Lower leg skin (tissue), 3 donors: ENCODE measurements at regions not wholly inside any gene's neighbourhood (a gene's known extent, or its start where the extent isn't known, plus 50 kb on each side); places are given as distances from the start of the nearest gene placed in this dataset.
"Not testable (repeated sequence)": the region's sequence is repeated elsewhere in the genome, so short reads cannot be mapped to it uniquely, and the experiment has no call there.

Experiments used
- POLR2A ChIP-seq, 2 donors: fragments of 450-650 bp; IDR thresholded peaks; one replicate each; pipeline ENCODE4 v1.6.1; 2016 to 2017; ENCODE audit warnings: antibody characterized with exemption in 2 of 2, mild to moderate bottlenecking in 1 of 2, moderate library complexity in 1 of 2
- TF ChIP-seq, protein P1 (sequence below), 3 donors: fragments of 450-650 bp; IDR thresholded peaks; one replicate each; pipeline ENCODE4 v1.5.1; 2016; ENCODE audit warnings: antibody characterized with exemption in 3 of 3, mild to moderate bottlenecking in 3 of 3, moderate library complexity in 2 of 3

DNA sequence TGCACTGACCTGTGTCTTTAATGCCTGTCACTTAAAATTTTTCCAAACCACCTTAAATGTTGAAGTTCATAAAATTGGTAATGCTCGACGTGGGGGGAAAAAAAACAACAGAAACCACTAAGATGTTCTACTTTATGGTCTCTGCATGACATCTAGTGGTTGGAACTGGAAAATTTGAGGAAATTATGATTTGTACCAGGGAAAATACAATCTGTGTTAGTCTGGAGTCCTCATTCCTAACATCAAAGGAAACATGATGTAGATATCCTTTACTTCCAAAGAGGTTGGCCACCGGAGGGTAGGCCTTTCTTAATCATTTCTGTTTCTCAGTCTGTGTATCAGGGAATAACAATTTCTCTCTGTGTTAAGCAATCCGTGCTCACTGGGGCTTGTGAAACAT lies 941.0 kb downstream of the LTN1 start:
- TF ChIP-seq, protein P1, sequence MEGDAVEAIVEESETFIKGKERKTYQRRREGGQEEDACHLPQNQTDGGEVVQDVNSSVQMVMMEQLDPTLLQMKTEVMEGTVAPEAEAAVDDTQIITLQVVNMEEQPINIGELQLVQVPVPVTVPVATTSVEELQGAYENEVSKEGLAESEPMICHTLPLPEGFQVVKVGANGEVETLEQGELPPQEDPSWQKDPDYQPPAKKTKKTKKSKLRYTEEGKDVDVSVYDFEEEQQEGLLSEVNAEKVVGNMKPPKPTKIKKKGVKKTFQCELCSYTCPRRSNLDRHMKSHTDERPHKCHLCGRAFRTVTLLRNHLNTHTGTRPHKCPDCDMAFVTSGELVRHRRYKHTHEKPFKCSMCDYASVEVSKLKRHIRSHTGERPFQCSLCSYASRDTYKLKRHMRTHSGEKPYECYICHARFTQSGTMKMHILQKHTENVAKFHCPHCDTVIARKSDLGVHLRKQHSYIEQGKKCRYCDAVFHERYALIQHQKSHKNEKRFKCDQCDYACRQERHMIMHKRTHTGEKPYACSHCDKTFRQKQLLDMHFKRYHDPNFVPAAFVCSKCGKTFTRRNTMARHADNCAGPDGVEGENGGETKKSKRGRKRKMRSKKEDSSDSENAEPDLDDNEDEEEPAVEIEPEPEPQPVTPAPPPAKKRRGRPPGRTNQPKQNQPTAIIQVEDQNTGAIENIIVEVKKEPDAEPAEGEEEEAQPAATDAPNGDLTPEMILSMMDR (IDR thresholded peaks at IDR 0.05) = not testable (repeated sequence)
- TF ChIP-seq POLR2A (IDR thresholded peaks at IDR 0.05) = not testable (repeated sequence)
